HCT116 (cell line): ENCODE measurements at regions not wholly inside any gene's neighbourhood (a gene's known extent, or its start where the extent isn't known, plus 50 kb on each side); places are given as distances from the start of the nearest gene placed in this dataset.

Experiments used
- ATAC-seq: fragments of 200-7000 bp; cut with Tn5 transposase; 2 replicates; pipeline ENCODE4 v1.9.1; 2020; ENCODE audit warnings: mild to moderate bottlenecking, moderate library complexity
- BruUV-seq: library from RNA; stranded (reverse); fragments of 400-500 nt; replicated peaks from 2 replicates; lab custom pipeline; 2021; lab: Mats Ljungman, UMichigan
- CTCF ChIA-PET: fragments of 300-600 bp; sonication (Branson Sonifier 250); formaldehyde crosslinking; loops from one replicate; lab custom pipeline; 2021; ENCODE audit warnings: antibody characterized with exemption; lab: Charles Lee
- POLR2A ChIA-PET: fragments of 300-600, 350-600 bp; sonication (Branson Sonifier 250); formaldehyde crosslinking; loops from one replicate; lab custom pipeline; 2021; ENCODE audit warnings: antibody characterized with exemption; lab: Charles Lee
- RAD21 ChIA-PET, 2 experiments: fragments of 300-600 bp; sonication (Branson Sonifier 250); formaldehyde crosslinking; loops; one replicate each; lab custom pipeline; 2023; ENCODE audit warnings: low total read pairs in 2 of 2; ENCODE audit not compliant: uncharacterized antibody in 2 of 2, unreplicated experiment in 2 of 2, low non-redundant PET in 1 of 2; lab: Charles Lee
- DNase-seq: peaks from one replicate; pipeline ENCODE4 v3.0.0-alpha.2; 2010; ENCODE audit warnings: low read depth, low spot score
- H2AFZ ChIP-seq: fragments of 200-600 bp; shearing (Covaris generic), sonication (generic); 2 replicates; pipeline ENCODE4 v1.6.1; 2017; ENCODE audit warnings: low read depth, mixed run types, mixed read lengths, antibody characterized with exemption, low read length; ENCODE audit not compliant: poor library complexity, severe bottlenecking
- H3K27ac ChIP-seq: 2 replicates; pipeline ENCODE4 v1.5.1; 2012; ENCODE audit warnings: low read depth, low read length
- H3K27me3 ChIP-seq: fragments of 200-600 bp; sonication (generic); 2 replicates; pipeline ENCODE4 v1.6.1; 2016; ENCODE audit warnings: mixed run types, low read length, mixed read lengths; ENCODE audit not compliant: insufficient read depth
- H3K36me3 ChIP-seq, 2 experiments: fragments of 200-500 bp in 1 of 2; fragments of 200-600 bp in 1 of 2; sonication (Bioruptor generic) in 1 of 2; sonication (generic) in 1 of 2; 2 replicates each; pipeline versions ENCODE4 v1.5.1 to v1.6.1; 2014 to 2016; ENCODE audit warnings: low read length in 2 of 2, inconsistent platforms in 1 of 2, mixed read lengths in 1 of 2, mixed run types in 1 of 2; ENCODE audit not compliant: insufficient read depth in 2 of 2, control insufficient read depth in 1 of 2
- H3K4me1 ChIP-seq, 2 experiments: fragments of 200-600 bp in 1 of 2; sonication (generic) in 1 of 2; 2 replicates each; pipeline versions ENCODE4 v1.5.1 to v1.6.1; 2012 to 2017; ENCODE audit warnings: low read length in 2 of 2, inconsistent platforms in 1 of 2, mild to moderate bottlenecking in 1 of 2, mixed read lengths in 1 of 2, mixed run types in 1 of 2, moderate library complexity in 1 of 2; ENCODE audit not compliant: insufficient read depth in 2 of 2, control insufficient read depth in 1 of 2
- H3K4me2 ChIP-seq: fragments of 200-600 bp; sonication (generic); 2 replicates; pipeline ENCODE4 v1.6.1; 2017; ENCODE audit warnings: mixed run types, low read length, mixed read lengths
- H3K4me3 ChIP-seq, 2 experiments: fragments of 200-600 bp in 1 of 2; sonication (generic) in 1 of 2; replicated peaks in 1 of 2; 2 replicates each; pipeline ENCODE4 v1.5.1; 2011 to 2016; ENCODE audit warnings: low read length in 2 of 2, control low read depth in 1 of 2, low read depth in 1 of 2, mild to moderate bottlenecking in 1 of 2, mixed read lengths in 1 of 2, mixed run types in 1 of 2
- H3K79me2 ChIP-seq: fragments of 200-600 bp; sonication (generic); 2 replicates; pipeline ENCODE4 v1.6.1; 2017; ENCODE audit warnings: mild to moderate bottlenecking, mixed run types, low read length, moderate library complexity, mixed read lengths; ENCODE audit not compliant: insufficient read depth
- H3K9ac ChIP-seq: fragments of 200-600 bp; sonication (generic); 2 replicates; pipeline ENCODE4 v1.6.1; 2016; ENCODE audit warnings: low read length, mixed read lengths
- H3K9me2 ChIP-seq: fragments of 200-600 bp; sonication (generic), shearing (Covaris generic); 2 replicates; pipeline ENCODE4 v1.6.1; 2017; ENCODE audit warnings: mixed run types, mild to moderate bottlenecking, moderate library complexity; ENCODE audit not compliant: insufficient read depth
- H3K9me3 ChIP-seq, 2 experiments: fragments of 200-500 bp in 1 of 2; fragments of 200-600 bp in 1 of 2; sonication (Bioruptor generic) in 1 of 2; sonication (generic) in 1 of 2; 2 replicates each; pipeline ENCODE4 v1.6.1; 2014 to 2017; ENCODE audit warnings: low read length in 2 of 2, mixed read lengths in 2 of 2, inconsistent platforms in 1 of 2, low read depth in 1 of 2, mild to moderate bottlenecking in 1 of 2, mixed run types in 1 of 2, moderate library complexity in 1 of 2; ENCODE audit not compliant: control insufficient read depth in 1 of 2, insufficient read depth in 1 of 2
- H4K20me1 ChIP-seq: fragments of 200-600 bp; sonication (generic), shearing (Covaris generic); 2 replicates; pipeline ENCODE4 v1.6.1; 2017; ENCODE audit warnings: mixed run types, mild to moderate bottlenecking, moderate library complexity; ENCODE audit not compliant: insufficient read depth
- ATF3 ChIP-seq: IDR thresholded peaks from 2 replicates; pipeline ENCODE4 v1.6.1; 2012
- CBX3 ChIP-seq: IDR thresholded peaks from 2 replicates; pipeline ENCODE4 v1.6.1; 2012; ENCODE audit warnings: low read depth
- CTCF ChIP-seq, 3 experiments: fragments of 200-600 bp in 1 of 3; sonication (generic) in 1 of 3; IDR thresholded peaks in 2 of 3; conservative IDR thresholded peaks in 1 of 3; 2 replicates each; pipeline ENCODE4 v1.5.1; 2012 to 2017; ENCODE audit warnings: low read depth in 2 of 3, low read length in 2 of 3, antibody characterized with exemption in 1 of 3, borderline replicate concordance in 1 of 3, control low read depth in 1 of 3, mild to moderate bottlenecking in 1 of 3, mixed read lengths in 1 of 3, mixed run types in 1 of 3, moderate library complexity in 1 of 3; ENCODE audit not compliant: insufficient read depth in 1 of 3
- EGR1 ChIP-seq: IDR thresholded peaks from 2 replicates; pipeline ENCODE4 v1.6.1; 2012; ENCODE audit warnings: low read depth
- ELF1 ChIP-seq: IDR thresholded peaks from 2 replicates; pipeline ENCODE4 v1.6.1; 2012; ENCODE audit warnings: low read depth, borderline replicate concordance
- EZH2 ChIP-seq: fragments of 200-600 bp; sonication (generic); IDR thresholded peaks from 2 replicates; pipeline ENCODE4 v1.6.1; 2017; ENCODE audit warnings: antibody characterized with exemption, mixed run types
- FOSL1 ChIP-seq: IDR thresholded peaks from 2 replicates; pipeline ENCODE4 v1.6.1; 2012; ENCODE audit warnings: low read depth
- JUND ChIP-seq: IDR thresholded peaks from 2 replicates; pipeline ENCODE4 v1.6.1; 2012
- POLR2AphosphoS5 ChIP-seq: IDR thresholded peaks from 2 replicates; pipeline ENCODE4 v1.6.1; 2011; ENCODE audit warnings: mild to moderate bottlenecking, low read depth, low read length, moderate library complexity
- RAD21 ChIP-seq: IDR thresholded peaks from 2 replicates; pipeline ENCODE4 v1.6.1; 2012; ENCODE audit warnings: low read depth, mild to moderate bottlenecking
- SP1 ChIP-seq: IDR thresholded peaks from 2 replicates; pipeline ENCODE4 v1.6.1; 2012; ENCODE audit warnings: low read depth
- SRF ChIP-seq: IDR thresholded peaks from 2 replicates; pipeline ENCODE4 v1.6.1; 2012; ENCODE audit warnings: low read depth
- YY1 ChIP-seq: IDR thresholded peaks from 2 replicates; pipeline ENCODE4 v1.6.1; 2011; ENCODE audit warnings: low read length, low read depth, moderate library complexity, mild to moderate bottlenecking; ENCODE audit not compliant: insufficient replicate concordance; ENCODE audit errors: extremely low read depth
- ZNF274 ChIP-seq: fragments of 200-500 bp; sonication (Bioruptor generic); IDR thresholded peaks from 2 replicates; pipeline ENCODE4 v1.6.1; 2014; ENCODE audit warnings: mild to moderate bottlenecking, low read depth, low read length, inconsistent platforms
- intact Hi-C: fragments of 100-400 bp; cut with micrococcal nuclease; formaldehyde crosslinking; loops from 2 replicates; pipeline ENCODE4 v1.10.0; 2022

- H3K36me3 ChIP-seq: no peaks in the 10 kb centered on the region
- H2AFZ ChIP-seq: no peak overlapping the region
- H3K27ac ChIP-seq: no peak overlapping the region
- peaks cover 36% of the 10 kb centered on the region for H3K27me3 ChIP-seq
- H3K9me3 ChIP-seq: no peaks in the 10 kb centered on the region
- H4K20me1 ChIP-seq: no peaks in the 10 kb centered on the region; the same call in 1 of the 2 replicates
- no peak overlapping the region for H3K9ac ChIP-seq
- intact Hi-C loops: no loop called here
- no peak overlapping the region for H3K4me2 ChIP-seq
- ATAC-seq (no peak), DNase-seq (no peak)
- no peaks in the 10 kb centered on the region for H3K9me2 ChIP-seq
- ChIA-PET CTCF (no interaction called here), RAD21 (no interaction called here), POLR2A (no interaction called here)
- H3K4me1 ChIP-seq: no peaks in the 10 kb centered on the region
- H3K79me2 ChIP-seq: no peaks in the 10 kb centered on the region
- TF ChIP-seq ATF3: no peak
- TF ChIP-seq ZNF274: no peak
- no peak for TF ChIP-seq SP1
- TF ChIP-seq EGR1: no peak
- no peak for TF ChIP-seq CTCF (IDR thresholded peaks at IDR 0.05 in 2 of 3, conservative IDR thresholded peaks at IDR 0.05 in 1 of 3; ENCODE audit: borderline replicate concordance in 1 of 3, insufficient read depth in 1 of 3, low read depth in 2 of 3, low read length in 2 of 3)
- TF ChIP-seq ELF1: no peak
- TF ChIP-seq JUND: no peak
- no peak for TF ChIP-seq POLR2AphosphoS5
- no peak for TF ChIP-seq RAD21
- no peak for TF ChIP-seq SRF
- TF ChIP-seq FOSL1: no peak
- TF ChIP-seq EZH2: no peak
- no peak for TF ChIP-seq CBX3
- TF ChIP-seq YY1: no peak
- no peak overlapping the region for H3K4me3 ChIP-seq
- BruUV-seq: no TSS peak
These were observed 125.1 kb upstream of the PPP2R3A start for GRCh38 chr3:135840436-135840835.
